SK-N-SH (cell line): ENCODE measurements at regions not wholly inside any gene's neighbourhood (a gene's known extent, or its start where the extent isn't known, plus 50 kb on each side); places are given as distances from the start of the nearest gene placed in this dataset.

Experiments used
- CTCF ChIA-PET: fragments of 300-600, 350-600 bp; formaldehyde crosslinking; extraction: SDS; loops from one replicate; lab custom pipeline; 2021; lab: Yijun Ruan, JAX
- POLR2A ChIA-PET: fragments of 350-600 bp; sonication (Branson Sonifier 250); formaldehyde crosslinking; extraction: SDS; loops from one replicate; lab custom pipeline; 2020; ENCODE audit warnings: antibody characterized with exemption, inconsistent platforms; lab: Yijun Ruan, JAX
- DNase-seq: peaks from one replicate; pipeline ENCODE4 v3.0.0; 2012
- H2AFZ ChIP-seq: fragments of 200-600 bp; sonication (generic); 2 replicates; pipeline ENCODE4 v1.8.1; 2016; ENCODE audit warnings: antibody characterized with exemption, mild to moderate bottlenecking, low read depth
- H3F3A ChIP-seq: fragments of 200-600 bp; sonication (generic); replicated peaks from 2 replicates; pipeline ENCODE3; 2016; ENCODE audit warnings: antibody characterized with exemption, mild to moderate bottlenecking; ENCODE audit not compliant: insufficient read depth
- H3K27ac ChIP-seq, 2 experiments: fragments of 200-500 bp in 1 of 2; fragments of 200-600 bp in 1 of 2; sonication (Bioruptor generic) in 1 of 2; sonication (generic), shearing (Covaris generic) in 1 of 2; 2 replicates each; pipeline versions ENCODE4 v1.5.1 to v1.6.1; 2014 to 2016; ENCODE audit warnings: low read depth in 2 of 2, inconsistent platforms in 1 of 2, low read length in 1 of 2, mild to moderate bottlenecking in 1 of 2, mixed read lengths in 1 of 2
- H3K27me3 ChIP-seq: fragments of 200-600 bp; sonication (generic), shearing (Covaris generic); 2 replicates; pipeline ENCODE4 v1.6.1; 2016; ENCODE audit warnings: mixed run types; ENCODE audit not compliant: insufficient read depth
- H3K36me3 ChIP-seq, 2 experiments: fragments of 200-500 bp in 1 of 2; fragments of 200-600 bp in 1 of 2; sonication (Bioruptor generic) in 1 of 2; sonication (generic) in 1 of 2; replicated peaks in 1 of 2; 2 replicates each; pipeline versions ENCODE3 to v1.5.1; 2014 to 2016; ENCODE audit warnings: low read length in 1 of 2, mild to moderate bottlenecking in 1 of 2; ENCODE audit not compliant: insufficient read depth in 2 of 2, control insufficient read depth in 1 of 2
- H3K4me1 ChIP-seq, 2 experiments: fragments of 200-500 bp in 1 of 2; fragments of 200-600 bp in 1 of 2; sonication (Bioruptor generic) in 1 of 2; sonication (generic), shearing (Covaris generic) in 1 of 2; 2 replicates each; pipeline versions ENCODE4 v1.5.1 to v1.6.1; 2014 to 2016; ENCODE audit warnings: low read depth in 1 of 2, low read length in 1 of 2, mixed run types in 1 of 2; ENCODE audit not compliant: insufficient read depth in 2 of 2, control insufficient read depth in 1 of 2
- H3K4me2 ChIP-seq: fragments of 200-600 bp; sonication (generic), shearing (Covaris generic); 2 replicates; pipeline ENCODE4 v1.6.1; 2017; ENCODE audit warnings: mixed run types
- H3K4me3 ChIP-seq, 2 experiments: fragments of 200-500 bp in 1 of 2; fragments of 200-600 bp in 1 of 2; sonication (Bioruptor generic) in 1 of 2; sonication (generic), shearing (Covaris generic) in 1 of 2; 2 replicates each; pipeline versions ENCODE4 v1.5.1 to v1.8.1; 2014 to 2016; ENCODE audit warnings: low read depth in 2 of 2, inconsistent platforms in 1 of 2, low read length in 1 of 2, mild to moderate bottlenecking in 1 of 2, mixed read lengths in 1 of 2, moderate library complexity in 1 of 2
- H3K79me2 ChIP-seq: fragments of 200-600 bp; sonication (generic); 2 replicates; pipeline ENCODE4 v1.8.1; 2017; ENCODE audit warnings: mild to moderate bottlenecking; ENCODE audit not compliant: insufficient read depth
- H3K9ac ChIP-seq: fragments of 200-600 bp; sonication (generic); 2 replicates; pipeline ENCODE4 v1.6.1; 2017; ENCODE audit warnings: mixed run types
- H3K9me2 ChIP-seq: fragments of 200-600 bp; sonication (generic); 2 replicates; pipeline ENCODE4 v1.6.1; 2017; ENCODE audit warnings: mixed run types
- H3K9me3 ChIP-seq: fragments of 200-600 bp; sonication (generic); 2 replicates; pipeline ENCODE4 v1.6.1; 2017; ENCODE audit warnings: mixed run types, mild to moderate bottlenecking, moderate library complexity
- H4K20me1 ChIP-seq: fragments of 200-600 bp; sonication (generic); 2 replicates; pipeline ENCODE4 v1.6.1; 2017; ENCODE audit warnings: mild to moderate bottlenecking, mixed run types; ENCODE audit not compliant: insufficient read depth
- CHD2 ChIP-seq: fragments of 150-350 bp; IDR thresholded peaks from 2 replicates; pipeline ENCODE4 v1.6.1; 2018; ENCODE audit warnings: low read length; ENCODE audit not compliant: partially characterized antibody
- ELF1 ChIP-seq: IDR thresholded peaks from 2 replicates; pipeline ENCODE4 v1.4.0; 2012
- EZH2phosphoT487 ChIP-seq: fragments of 200-600 bp; sonication (generic); IDR thresholded peaks from 2 replicates; pipeline ENCODE4 v1.6.1; 2017; ENCODE audit warnings: low read depth, mixed run types, mild to moderate bottlenecking, antibody characterized with exemption, moderate library complexity, borderline replicate concordance
- FOSL2 ChIP-seq: IDR thresholded peaks from 2 replicates; pipeline ENCODE4 v1.4.0; 2012; ENCODE audit warnings: low read depth, mild to moderate bottlenecking, moderate library complexity, borderline replicate concordance
- FOXM1 ChIP-seq: IDR thresholded peaks from 2 replicates; pipeline ENCODE4 v1.4.0; 2012; ENCODE audit warnings: low read depth, mild to moderate bottlenecking
- IRF3 ChIP-seq: fragments of 150-350 bp; IDR thresholded peaks from 2 replicates; pipeline ENCODE4 v1.6.1; 2016; ENCODE audit warnings: mild to moderate bottlenecking, low read depth, low read length
- JUND ChIP-seq: IDR thresholded peaks from 2 replicates; pipeline ENCODE4 v1.4.0; 2012
- MEF2A ChIP-seq: IDR thresholded peaks from 2 replicates; pipeline ENCODE4 v1.4.0; 2012; ENCODE audit warnings: low read depth, borderline replicate concordance
- MXI1 ChIP-seq: IDR thresholded peaks from 2 replicates; pipeline ENCODE4 v1.6.1; 2012; ENCODE audit warnings: mild to moderate bottlenecking, low read depth, low read length, improper control_type of control experiment
- NFIC ChIP-seq: IDR thresholded peaks from 2 replicates; pipeline ENCODE4 v1.4.0; 2012; ENCODE audit warnings: borderline replicate concordance
- PBX3 ChIP-seq: IDR thresholded peaks from 2 replicates; pipeline ENCODE4; 2012
- RAD21 ChIP-seq: IDR thresholded peaks from 2 replicates; pipeline ENCODE4 v1.6.1; 2012; ENCODE audit warnings: mild to moderate bottlenecking, low read length
- RCOR1 ChIP-seq: fragments of 150-350 bp; IDR thresholded peaks from 2 replicates; pipeline ENCODE4 v1.6.1; 2017; ENCODE audit warnings: antibody characterized with exemption, low read length
- RFX5 ChIP-seq: IDR thresholded peaks from 2 replicates; pipeline ENCODE4 v1.6.1; 2012; ENCODE audit warnings: mild to moderate bottlenecking, improper control_type of control experiment, low read length
- RXRA ChIP-seq: IDR thresholded peaks from 2 replicates; pipeline ENCODE4 v1.4.0; 2012; ENCODE audit warnings: low read depth, mild to moderate bottlenecking, borderline replicate concordance
- SIN3A ChIP-seq: IDR thresholded peaks from 2 replicates; pipeline ENCODE4 v1.6.1; 2012; ENCODE audit warnings: low read depth, mild to moderate bottlenecking, low read length, moderate library complexity, borderline replicate concordance
- SMC3 ChIP-seq: IDR thresholded peaks from 2 replicates; pipeline ENCODE4 v1.6.1; 2012; ENCODE audit warnings: low read depth, low read length, improper control_type of control experiment
- TEAD4 ChIP-seq: IDR thresholded peaks from 2 replicates; pipeline ENCODE4 v1.4.0; 2012; ENCODE audit warnings: mild to moderate bottlenecking, borderline replicate concordance; ENCODE audit not compliant: insufficient read depth
- USF1 ChIP-seq: IDR thresholded peaks from 2 replicates; pipeline ENCODE4 v1.4.0; 2012; ENCODE audit warnings: low read depth, borderline replicate concordance
- YY1 ChIP-seq: IDR thresholded peaks from 2 replicates; pipeline ENCODE4 v1.4.0; 2012; ENCODE audit warnings: low read depth, mild to moderate bottlenecking
- ZBTB33 ChIP-seq: IDR thresholded peaks from 2 replicates; pipeline ENCODE4 v1.4.0; 2012; ENCODE audit warnings: low read depth, borderline replicate concordance
- WGBS: methylation state at CpG from one replicate; pipeline ENCODE4 v1.1.6; 2017; ENCODE audit warnings: low lambda C conversion rate; 5-methylcytosine and 5-hydroxymethylcytosine counted together
- TF ChIP-seq, protein P1 (sequence below): IDR thresholded peaks from 2 replicates; pipeline ENCODE4 v1.4.0; 2012; ENCODE audit warnings: low read depth
- TF ChIP-seq, protein P2 (sequence below): fragments of 150-350 bp; IDR thresholded peaks from 2 replicates; pipeline ENCODE4 v1.6.1; 2017; ENCODE audit warnings: antibody characterized with exemption, low read length, low read depth, borderline replicate concordance

DNA sequence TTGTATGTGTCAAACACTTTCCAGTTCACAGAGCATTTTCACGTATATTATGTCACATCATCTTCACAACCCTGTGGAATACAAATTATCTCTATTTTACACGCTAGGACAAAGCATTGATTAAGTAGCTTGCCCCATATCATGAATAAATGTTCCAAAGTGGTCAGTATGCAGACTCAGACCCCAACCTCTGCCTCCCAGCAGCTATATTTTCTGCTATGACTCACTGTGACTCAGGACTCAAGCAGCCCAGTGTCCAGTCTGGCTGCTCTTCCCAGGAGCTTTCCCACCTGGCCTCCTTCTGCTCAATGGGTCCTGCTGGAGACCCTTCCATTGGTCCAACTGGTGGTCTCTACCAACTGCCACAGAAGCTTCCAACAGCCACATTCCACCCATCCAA lies 56.0 kb upstream of the RAP1A start (continued):
- TF ChIP-seq IRF3: no peak

- Histone ChIP-seq H3K27me3 (no peaks in the 10 kb centered on the region), H2AFZ (no peak overlapping the region), H3K9me3 (no peaks in the 10 kb centered on the region), H4K20me1 (no peaks in the 10 kb centered on the region), H3K4me2 (peak overlapping the region; percentile 59; the same call in 1 of the 2 replicates), H3K79me2 (no peaks in the 10 kb centered on the region), H3K27ac (peak overlapping the region in 1 of 2 experiments; percentile 89; a peak in 2 of 4 replicates), H3K9me2 (no peaks in the 10 kb centered on the region), H3K9ac (no peak overlapping the region), H3K4me3 (no peak overlapping the region), H3F3A (peaks cover 22% of the 10 kb centered on the region), H3K4me1 (peaks cover 0 to 18% of the 10 kb centered on the region in 2 experiments; a peak in 2 of 4 replicates), H3K36me3 (no peaks in the 10 kb centered on the region)
- WGBS: 7% methylated on average over 2 of the region's 2 CpGs
- ChIA-PET CTCF (no interaction called here), POLR2A (no interaction called here)
- no peak for DNase-seq
- TF ChIP-seq CHD2 (no peak), EZH2phosphoT487 (no peak), ZBTB33 (0 out of 2 replicates have a peak, but pooled peaks have one; percentile 5), RXRA (peak; percentile 80), MEF2A (peak; percentile 11; the same call in 1 of the 2 replicates), RAD21 (no peak), IRF3 (no peak), SIN3A (0 out of 2 replicates have a peak, but pooled peaks have one; percentile 52), NFIC (peak; percentile 83), RFX5 (no peak), SMC3 (no peak), MXI1 (no peak), ELF1 (no peak), FOXM1 (peak; percentile 44; the same call in 1 of the 2 replicates), TEAD4 (peak; percentile 71; the same call in 1 of the 2 replicates), PBX3 (peak; percentile 95), YY1 (no peak), JUND (peak; percentile 61), RCOR1 (no peak), USF1 (no peak), FOSL2 (peak; percentile 62; the same call in 1 of the 2 replicates)
- TF ChIP-seq, protein P1, sequence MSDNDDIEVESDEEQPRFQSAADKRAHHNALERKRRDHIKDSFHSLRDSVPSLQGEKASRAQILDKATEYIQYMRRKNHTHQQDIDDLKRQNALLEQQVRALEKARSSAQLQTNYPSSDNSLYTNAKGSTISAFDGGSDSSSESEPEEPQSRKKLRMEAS: peak; percentile 66; the same call in 1 of the 2 replicates
- TF ChIP-seq, protein P2, sequence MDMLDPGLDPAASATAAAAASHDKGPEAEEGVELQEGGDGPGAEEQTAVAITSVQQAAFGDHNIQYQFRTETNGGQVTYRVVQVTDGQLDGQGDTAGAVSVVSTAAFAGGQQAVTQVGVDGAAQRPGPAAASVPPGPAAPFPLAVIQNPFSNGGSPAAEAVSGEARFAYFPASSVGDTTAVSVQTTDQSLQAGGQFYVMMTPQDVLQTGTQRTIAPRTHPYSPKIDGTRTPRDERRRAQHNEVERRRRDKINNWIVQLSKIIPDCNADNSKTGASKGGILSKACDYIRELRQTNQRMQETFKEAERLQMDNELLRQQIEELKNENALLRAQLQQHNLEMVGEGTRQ: no peak
These were observed 54.5 kb upstream of the RAP1A start for GRCh38 chr1:111565079-111565478.
